ENCODE measurements at regions not wholly inside any gene's neighbourhood (a gene's known extent, or its start where the extent isn't known, plus 50 kb on each side); places are given as distances from the start of the nearest gene placed in this dataset.

DNA sequence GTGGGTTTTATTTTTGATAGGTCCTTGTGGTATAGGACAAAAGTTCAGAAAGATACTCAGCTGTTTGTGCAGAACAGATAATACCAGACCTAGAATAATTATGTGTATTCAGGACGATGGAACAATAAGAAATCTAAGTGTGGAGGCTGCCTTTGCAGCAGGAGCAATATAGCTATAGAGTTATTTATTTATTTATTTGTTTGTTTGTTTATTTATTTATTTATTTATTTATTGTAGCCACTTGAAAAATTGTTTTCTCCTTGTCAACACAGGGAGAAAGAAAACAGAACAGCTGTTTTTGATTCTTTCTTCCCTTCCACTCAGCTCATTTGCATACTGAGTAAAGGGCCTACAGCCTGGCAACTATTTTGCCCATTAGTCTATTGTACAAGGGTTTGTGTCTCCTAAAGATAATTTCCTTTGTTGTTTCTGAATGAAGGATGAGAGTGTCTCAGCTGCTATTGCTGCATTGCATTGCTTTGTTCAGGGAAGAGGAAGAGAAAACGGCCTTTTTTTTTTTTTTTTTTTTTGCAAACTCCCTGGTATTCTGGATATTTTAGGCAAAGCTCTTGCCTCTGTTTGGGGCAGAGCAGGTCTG is 56.0 kb upstream of the ESX1 start:
- intact Hi-C loops (cut with DNase I), result no loop called here
- DNase-seq, result no peak

GRCh38 chrX:104310090-104310489 is 55.4 kb upstream of the ESX1 start:
- intact Hi-C loops (cut with DNase I), result no loop called here
- DNase-seq, result peak in 9 of 10 donors; percentile 7 to 91 (median 40)

- intact Hi-C loops (cut with DNase I), result no loop called here
- no peak for DNase-seq
Measured at GRCh38 chrX:104309169-104309568, 54.4 kb upstream of the ESX1 start.

GRCh38 chrX:104307341-104307740 is 52.6 kb upstream of the ESX1 start:
- no peak for DNase-seq
- intact Hi-C loops (cut with DNase I), result no loop called here

- intact Hi-C loops (cut with DNase I), result no loop called here
- DNase-seq, result no peak
Measured at GRCh38 chrX:104306180-104306579, 51.4 kb upstream of the ESX1 start.
